Heart left ventricle (tissue), 16 donors: ENCODE measurements at regions not wholly inside any gene's neighbourhood (a gene's known extent, or its start where the extent isn't known, plus 50 kb on each side); places are given as distances from the start of the nearest gene placed in this dataset.

Experiments
- ATAC-seq, 4 donors: fragments of 200-7000 bp; cut with Tn5 transposase; one replicate each; pipeline ENCODE4 v1.9.1; 2020 to 2022; ENCODE audit warnings: moderate library complexity in 4 of 4, mild to moderate bottlenecking in 3 of 4, moderate number of reproducible peaks in 1 of 4
- DNase-seq, 5 donors: peaks; one replicate each; pipeline ENCODE4 v3.0.0-alpha.2; 2020
- H3K27ac ChIP-seq, 12 donors: fragments of 200-600 bp; sonication (generic) in 4 of 12; one replicate each; pipeline versions ENCODE4 v1.5.0 to v1.8.0; 2016 to 2022; ENCODE audit warnings: mild to moderate bottlenecking in 2 of 12
- H3K27me3 ChIP-seq, 9 donors: fragments of 200-600 bp; sonication (generic) in 2 of 9; one replicate each; pipeline versions ENCODE4 v1.5.1 to v1.8.0; 2016 to 2022; ENCODE audit warnings: mild to moderate bottlenecking in 3 of 9
- H3K36me3 ChIP-seq, 9 donors: fragments of 200-600 bp; sonication (generic) in 2 of 9; one replicate each; pipeline versions ENCODE4 v1.5.0 to v1.8.0; 2018 to 2022; ENCODE audit warnings: mild to moderate bottlenecking in 2 of 9
- H3K4me1 ChIP-seq, 12 donors: fragments of 200-600 bp; sonication (generic) in 4 of 12; one replicate each; pipeline versions ENCODE4 v1.5.0 to v1.8.0; 2016 to 2022; ENCODE audit warnings: mild to moderate bottlenecking in 3 of 12
- H3K4me3 ChIP-seq, 12 donors: fragments of 200-600 bp; sonication (generic) in 4 of 12; one replicate each; pipeline versions ENCODE4 v1.5.0 to v1.8.0; 2017 to 2022; ENCODE audit warnings: mild to moderate bottlenecking in 9 of 12, moderate library complexity in 4 of 12
- H3K9me3 ChIP-seq, 12 donors: fragments of 200-600 bp; sonication (generic) in 4 of 12; one replicate each; pipeline versions ENCODE4 v1.5.0 to v1.8.0; 2016 to 2022; ENCODE audit warnings: mild to moderate bottlenecking in 1 of 12
- POLR2A ChIP-seq, 2 donors: fragments of 450-650 bp; IDR thresholded peaks; one replicate each; pipeline ENCODE4 v1.6.1; 2017; ENCODE audit warnings: antibody characterized with exemption in 2 of 2, mild to moderate bottlenecking in 2 of 2, moderate library complexity in 2 of 2
- WGBS, 4 donors: extraction: QIAGEN DNeasy Blood & Tissue Kit in 2 of 4; methylation state at CpG; one replicate each; pipeline versions ENCODE4 v1.1.5 to v1.1.7; 2013 to 2018; 5-methylcytosine and 5-hydroxymethylcytosine counted together
- intact Hi-C, 10 donors: fragments of 100-400 bp; cut with DNase I; formaldehyde crosslinking; loops; one replicate each; pipeline versions ENCODE4 v1.11.1 to v1.14.2; 2022
- TF ChIP-seq, protein P1 (sequence below), 12 donors: fragments of 200-600 bp; sonication (generic) in 4 of 12; IDR thresholded peaks; one replicate each; pipeline versions ENCODE4 v1.5.0 to v1.8.0; 2018 to 2022; ENCODE audit warnings: antibody characterized with exemption in 12 of 12, mild to moderate bottlenecking in 5 of 12
- donor health status: ischemic (EF 13 %, LVEDD 7.1; RV severe dilation, severe dysfunction).
- donor health status: healthy with polysubstance abuse.
- donor health status: DM: no; HTN: yes; CAD: no.
- donor health status: DM: no; HTN: no; CAD: no.
- donor health status: ischemic (EF 25% LVEDD 6.9; RV normal size, moderate dysfunction).
- donor health status: ischemic (EF 25% LVEDD 5.7; RV mildly dilated, moderate dysfunction).
- donor health status: healthy.
- donor health status: DM: yes; HTN: yes; CAD: no.
- donor health status: ischemic (EF 35%, LVEDD 5.7; RV mildly dilated, moderate dysfunction).
- donor health status: nonischemic (EF 11% LVEDD 7.7; RV severe dilation, severe dysfunction).
- donor health status: DM: yes; HTN: yes; CAD: no.
- donor health status: PGD.
- donor health status: ischemic (EF 29% LVEDD 5.4; RV normal size, mild dysfunction).
- donor health status: nonischemic (EF 23%, LVEDD 6.1; RV moderate dilation, normal function).

DNA sequence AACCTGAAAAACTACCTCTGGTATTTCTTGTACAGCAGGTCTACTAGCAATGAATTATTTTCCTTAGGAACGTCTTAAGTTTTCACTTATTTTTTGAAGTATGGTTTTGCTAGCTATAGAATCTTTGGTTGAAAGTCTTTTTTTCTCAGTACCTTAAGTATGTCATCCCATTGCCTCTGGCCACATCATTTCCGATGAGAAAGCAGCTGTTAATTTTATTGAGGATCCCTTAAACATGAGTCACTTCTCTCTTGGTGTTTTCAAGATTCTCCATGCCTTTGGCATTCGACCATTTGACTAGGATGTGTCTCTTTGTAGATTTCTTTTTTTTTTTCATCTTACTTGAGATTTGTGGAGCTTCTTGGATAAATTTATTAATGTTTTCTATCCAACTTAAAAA is 803.8 kb upstream of the AMOT start:
- Histone ChIP-seq H3K27ac (no peak overlapping the region), H3K4me1 (no peaks in the 10 kb centered on the region), H3K4me3 (no peak overlapping the region), H3K9me3 (no peaks in the 10 kb centered on the region), H3K36me3 (no peaks in the 10 kb centered on the region), H3K27me3 (no peaks in the 10 kb centered on the region)
- intact Hi-C loops, result no loop called here
- no peak for DNase-seq
- WGBS, 4 donors, result 69 to 75% (median 70%) methylated on average over 3 of the region's 3 CpGs
- TF ChIP-seq, protein P1, sequence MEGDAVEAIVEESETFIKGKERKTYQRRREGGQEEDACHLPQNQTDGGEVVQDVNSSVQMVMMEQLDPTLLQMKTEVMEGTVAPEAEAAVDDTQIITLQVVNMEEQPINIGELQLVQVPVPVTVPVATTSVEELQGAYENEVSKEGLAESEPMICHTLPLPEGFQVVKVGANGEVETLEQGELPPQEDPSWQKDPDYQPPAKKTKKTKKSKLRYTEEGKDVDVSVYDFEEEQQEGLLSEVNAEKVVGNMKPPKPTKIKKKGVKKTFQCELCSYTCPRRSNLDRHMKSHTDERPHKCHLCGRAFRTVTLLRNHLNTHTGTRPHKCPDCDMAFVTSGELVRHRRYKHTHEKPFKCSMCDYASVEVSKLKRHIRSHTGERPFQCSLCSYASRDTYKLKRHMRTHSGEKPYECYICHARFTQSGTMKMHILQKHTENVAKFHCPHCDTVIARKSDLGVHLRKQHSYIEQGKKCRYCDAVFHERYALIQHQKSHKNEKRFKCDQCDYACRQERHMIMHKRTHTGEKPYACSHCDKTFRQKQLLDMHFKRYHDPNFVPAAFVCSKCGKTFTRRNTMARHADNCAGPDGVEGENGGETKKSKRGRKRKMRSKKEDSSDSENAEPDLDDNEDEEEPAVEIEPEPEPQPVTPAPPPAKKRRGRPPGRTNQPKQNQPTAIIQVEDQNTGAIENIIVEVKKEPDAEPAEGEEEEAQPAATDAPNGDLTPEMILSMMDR (IDR thresholded peaks at IDR 0.05), result no peak
- no peak for ATAC-seq

DNA sequence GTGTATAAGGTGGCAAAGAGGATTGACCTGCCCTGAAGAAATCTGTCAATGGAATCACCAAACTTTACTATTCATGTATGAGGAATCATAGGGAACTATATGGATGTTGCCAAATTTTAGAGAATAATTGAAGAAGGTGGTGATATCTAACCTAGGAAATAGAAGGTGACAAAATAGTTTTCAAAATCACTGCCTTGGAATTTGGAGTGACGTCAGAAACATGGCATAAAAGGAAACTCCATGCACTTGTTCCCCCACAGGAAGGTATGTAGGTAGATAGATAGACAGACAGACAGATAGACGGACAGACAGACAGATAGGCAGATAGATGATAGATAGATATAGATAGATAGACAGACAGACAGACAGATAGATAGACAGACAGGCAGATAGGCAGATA is 793.9 kb upstream of the AMOT start:
- Histone ChIP-seq H3K4me3 (no peak overlapping the region), H3K4me1 (no peaks in the 10 kb centered on the region), H3K36me3 (no peaks in the 10 kb centered on the region), H3K27me3 (peaks cover 0 to under 1% (median 0%) of the 10 kb centered on the region in 9 donors), H3K27ac (no peak overlapping the region), H3K9me3 (no peaks in the 10 kb centered on the region)
- ATAC-seq (no peak), DNase-seq (no peak)
- no peak for TF ChIP-seq POLR2A (IDR thresholded peaks at IDR 0.05)
- TF ChIP-seq, protein P1 (IDR thresholded peaks at IDR 0.05), result no peak
- 46 to 70% (median 58%) methylated on average over 2 of the region's 2 CpGs for WGBS, 4 donors
- intact Hi-C loops, result no loop called here

DNA sequence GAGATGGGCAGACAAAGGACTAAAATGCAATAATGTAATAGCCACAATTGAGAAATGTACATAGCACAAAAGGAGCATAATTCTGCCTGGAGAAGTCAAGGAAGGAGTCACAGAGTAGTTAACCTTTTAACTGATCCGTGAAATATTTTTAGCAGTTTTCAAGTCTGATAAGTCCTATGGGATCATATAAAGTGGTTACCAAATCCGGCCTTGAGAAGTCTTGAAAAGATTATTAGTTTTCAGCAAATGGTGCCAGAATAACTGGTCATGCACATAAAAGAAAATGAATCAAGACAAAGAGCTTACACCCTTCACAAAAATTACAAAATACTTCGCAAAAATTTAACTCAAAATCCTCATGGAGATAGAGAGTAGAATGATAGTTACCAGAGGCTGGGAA is 788.7 kb upstream of the AMOT start:
- Histone ChIP-seq H3K9me3 (peaks cover 0 to 2% (median 0%) of the 10 kb centered on the region in 12 donors), H3K4me1 (no peaks in the 10 kb centered on the region), H3K4me3 (no peak overlapping the region), H3K36me3 (no peaks in the 10 kb centered on the region), H3K27ac (no peak overlapping the region), H3K27me3 (peaks cover 0 to 6% (median 0%) of the 10 kb centered on the region in 9 donors)
- 65 to 68% (median 67%) methylated on average over 3 of the region's 3 CpGs for WGBS, 4 donors
- TF ChIP-seq, protein P1 (IDR thresholded peaks at IDR 0.05), result no peak
- TF ChIP-seq POLR2A (IDR thresholded peaks at IDR 0.05), result no peak
- DNase-seq (no peak), ATAC-seq (no peak)
- intact Hi-C loops, result no loop called here

DNA sequence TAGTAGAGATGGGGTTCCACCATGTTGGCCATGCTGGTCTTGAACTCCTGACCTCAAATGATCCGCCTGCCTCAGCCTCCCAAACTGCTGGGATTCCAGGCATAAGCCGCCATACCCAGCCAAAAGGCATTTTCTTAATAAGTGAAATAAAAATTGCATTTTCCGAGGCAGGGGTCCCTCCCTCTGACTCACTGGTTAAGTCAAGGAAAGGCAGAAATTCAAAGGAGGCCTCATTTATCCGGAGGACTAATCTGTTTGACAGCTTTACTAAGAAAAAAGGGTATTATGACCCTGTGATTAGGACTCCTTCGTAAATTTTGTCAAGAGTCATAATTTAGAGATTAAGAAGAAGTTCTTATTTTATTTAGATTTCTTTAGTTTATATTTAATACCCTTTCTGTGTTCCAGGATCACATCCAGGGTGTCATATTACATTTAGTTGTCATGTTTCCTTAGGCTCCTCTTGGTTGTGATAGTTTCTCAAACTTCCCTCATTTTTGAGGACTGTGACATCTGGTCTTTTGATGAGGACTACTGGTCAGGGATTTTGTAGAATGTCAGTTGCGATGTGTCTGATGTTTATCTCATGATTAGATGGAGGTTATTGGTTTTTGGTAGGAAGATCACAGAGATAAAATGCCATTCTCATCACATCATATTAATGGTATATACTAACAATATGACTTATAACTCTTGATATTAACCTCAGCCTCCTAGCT is 753.7 kb upstream of the AMOT start:
- peaks cover 0 to 18% (median 0%) of the 10 kb centered on the region in 9 donors for H3K27me3 ChIP-seq
- no peak overlapping the region for H3K4me3 ChIP-seq
- no peak for TF ChIP-seq POLR2A (IDR thresholded peaks at IDR 0.05)
- TF ChIP-seq, protein P1 (IDR thresholded peaks at IDR 0.05), result no peak
- DNase-seq (no peak), ATAC-seq (no peak)
- H3K27ac ChIP-seq, result no peak overlapping the region
- no peaks in the 10 kb centered on the region for H3K9me3 ChIP-seq
- intact Hi-C loops, result no loop called here
- 70 to 86% (median 76%) methylated on average over 6 of the region's 6 CpGs for WGBS, 4 donors
- no peaks in the 10 kb centered on the region for H3K36me3 ChIP-seq
- no peaks in the 10 kb centered on the region for H3K4me1 ChIP-seq
